ENCODE measurements at regions not wholly inside any gene's neighbourhood (a gene's known extent, or its start where the extent isn't known, plus 50 kb on each side); places are given as distances from the start of the nearest gene placed in this dataset.

GRCh38 chr11:25515576-25515975 is 816.4 kb upstream of the ANO3 start:
- TF ChIP-seq POLR2A (IDR thresholded peaks at IDR 0.05; ENCODE audit: low read depth, low read length) (no peak), POLR2AphosphoS5 (IDR thresholded peaks at IDR 0.05; ENCODE audit: low read depth, low read length) (no peak), TAF1 (IDR thresholded peaks at IDR 0.05; ENCODE audit: borderline replicate concordance, low read depth, low read length) (no peak)
